ENCODE measurements at regions not wholly inside any gene's neighbourhood (a gene's known extent, or its start where the extent isn't known, plus 50 kb on each side); places are given as distances from the start of the nearest gene placed in this dataset.

- TF ChIP-seq CTCF (IDR thresholded peaks at IDR 0.05) (no peak), EP300 (IDR thresholded peaks at IDR 0.05; ENCODE audit: low read depth) (no peak), POLR2AphosphoS5 (IDR thresholded peaks at IDR 0.05) (no peak)
Observed at GRCh38 chr16:85308611-85309540, 196.6 kb upstream of the CIBAR2 start.
